IPS DF 6.9 (cell line): ENCODE measurements at regions not wholly inside any gene's neighbourhood (a gene's known extent, or its start where the extent isn't known, plus 50 kb on each side); places are given as distances from the start of the nearest gene placed in this dataset.

Experiments used
- DNase-seq: peaks from one replicate; pipeline ENCODE4 v3.0.0-alpha.2; 2013; ENCODE audit warnings: low read depth, low spot score
- H3K27ac ChIP-seq: one replicate; pipeline ENCODE4 v1.5.1; 2013; ENCODE audit warnings: low read length, control low read depth
- H3K27me3 ChIP-seq: 2 replicates; pipeline ENCODE4 v1.6.1; 2013; ENCODE audit warnings: mild to moderate bottlenecking, low read length; ENCODE audit not compliant: control insufficient read depth, insufficient read depth
- H3K36me3 ChIP-seq: 2 replicates; pipeline ENCODE4 v1.6.1; 2013; ENCODE audit warnings: low read length; ENCODE audit not compliant: control insufficient read depth, insufficient read depth
- H3K4me1 ChIP-seq: 2 replicates; pipeline ENCODE4 v1.6.1; 2013; ENCODE audit warnings: low read length; ENCODE audit not compliant: control insufficient read depth, insufficient read depth
- H3K4me3 ChIP-seq: 2 replicates; pipeline ENCODE4 v1.5.1; 2013; ENCODE audit warnings: mild to moderate bottlenecking, low read length
- H3K9me3 ChIP-seq: 2 replicates; pipeline ENCODE4 v1.6.1; 2013; ENCODE audit warnings: low read length, inconsistent platforms; ENCODE audit not compliant: control insufficient read depth, insufficient read depth
- whole genome bisulfite sequencing: extraction: QIAGEN DNeasy Blood & Tissue Kit; methylation state at CpG from one replicate; pipeline ENCODE4 v1.1.7; 2013; ENCODE audit warnings: mixed read lengths, missing lambda C conversion rate; ENCODE audit not compliant: insufficient read length, insufficient coverage; 5-methylcytosine and 5-hydroxymethylcytosine counted together

- WGBS, result 100% methylated on average over 2 of the region's 7 CpGs
- Histone ChIP-seq H3K4me3 (no peak overlapping the region), H3K9me3 (no peaks in the 10 kb centered on the region), H3K27me3 (no peaks in the 10 kb centered on the region), H3K36me3 (no peaks in the 10 kb centered on the region), H3K4me1 (no peaks in the 10 kb centered on the region), H3K27ac (no peak overlapping the region)
- DNase-seq, result no peak
Observed at GRCh38 chr17:12478311-12478710, 187.4 kb upstream of the MYOCD start.

GRCh38 chr17:12485361-12485906 is 180.3 kb upstream of the MYOCD start:
- no peak for DNase-seq
- H3K27me3 ChIP-seq, result no peaks in the 10 kb centered on the region

GRCh38 chr17:12489325-12489724 is 176.4 kb upstream of the MYOCD start:
- no peaks in the 10 kb centered on the region for H3K4me1 ChIP-seq
- no CpG with 5 or more reads among the region's 3 CpGs for WGBS

More at GRCh38 chr17:12485361-12485906, 180.3 kb upstream of the MYOCD start:
- WGBS, result no CpG with 5 or more reads among the region's 4 CpGs
- Histone ChIP-seq H3K36me3 (no peaks in the 10 kb centered on the region), H3K4me3 (no peak overlapping the region), H3K27ac (no peak overlapping the region), H3K9me3 (no peaks in the 10 kb centered on the region), H3K4me1 (no peaks in the 10 kb centered on the region)

GRCh38 chr17:12492450-12492849 is 173.2 kb upstream of the MYOCD start:
- DNase-seq, result no peak
- H3K4me3 ChIP-seq, result no peak overlapping the region
- no CpG with 5 or more reads among the region's 3 CpGs for WGBS
- no peak overlapping the region for H3K27ac ChIP-seq
- H3K9me3 ChIP-seq, result no peaks in the 10 kb centered on the region
- no peaks in the 10 kb centered on the region for H3K27me3 ChIP-seq
- no peaks in the 10 kb centered on the region for H3K4me1 ChIP-seq
- no peaks in the 10 kb centered on the region for H3K36me3 ChIP-seq

More at GRCh38 chr17:12489325-12489724, 176.4 kb upstream of the MYOCD start:
- Histone ChIP-seq H3K27ac (no peak overlapping the region), H3K36me3 (no peaks in the 10 kb centered on the region), H3K9me3 (no peaks in the 10 kb centered on the region), H3K27me3 (no peaks in the 10 kb centered on the region), H3K4me3 (no peak overlapping the region)
- no peak for DNase-seq

GRCh38 chr17:12505866-12506265 is 159.8 kb upstream of the MYOCD start:
- no peak overlapping the region for H3K27ac ChIP-seq
- H3K36me3 ChIP-seq, result no peaks in the 10 kb centered on the region
- H3K9me3 ChIP-seq, result no peaks in the 10 kb centered on the region
- H3K4me3 ChIP-seq, result no peak overlapping the region
- WGBS, result no CpG with 5 or more reads among the region's 2 CpGs
- H3K4me1 ChIP-seq, result no peaks in the 10 kb centered on the region
- no peak for DNase-seq
- no peaks in the 10 kb centered on the region for H3K27me3 ChIP-seq

GRCh38 chr17:12507026-12507595 is 158.6 kb upstream of the MYOCD start:
- H3K27ac ChIP-seq, result no peak overlapping the region
- no peaks in the 10 kb centered on the region for H3K9me3 ChIP-seq
- H3K36me3 ChIP-seq, result no peaks in the 10 kb centered on the region
- H3K4me3 ChIP-seq, result no peak overlapping the region
- 100% methylated on average over 1 of the region's 9 CpGs for WGBS
- H3K27me3 ChIP-seq, result no peaks in the 10 kb centered on the region
- no peaks in the 10 kb centered on the region for H3K4me1 ChIP-seq
- no peak for DNase-seq

- H3K27ac ChIP-seq, result no peak overlapping the region
- DNase-seq, result no peak
- WGBS, result no CpG with 5 or more reads among the region's 1 CpG
Observed at GRCh38 chr17:12509801-12510200, 155.9 kb upstream of the MYOCD start.

GRCh38 chr17:12510535-12510934 is 155.2 kb upstream of the MYOCD start:
- no peaks in the 10 kb centered on the region for H3K27me3 ChIP-seq
- no peak for DNase-seq
- H3K4me1 ChIP-seq, result no peaks in the 10 kb centered on the region
- H3K36me3 ChIP-seq, result no peaks in the 10 kb centered on the region
- no peaks in the 10 kb centered on the region for H3K9me3 ChIP-seq
- no CpG with 5 or more reads among the region's 3 CpGs for WGBS
- H3K4me3 ChIP-seq, result no peak overlapping the region
- no peak overlapping the region for H3K27ac ChIP-seq

More at GRCh38 chr17:12509801-12510200, 155.9 kb upstream of the MYOCD start:
- H3K27me3 ChIP-seq, result no peaks in the 10 kb centered on the region
- no peaks in the 10 kb centered on the region for H3K36me3 ChIP-seq
- H3K4me1 ChIP-seq, result no peaks in the 10 kb centered on the region
- H3K9me3 ChIP-seq, result no peaks in the 10 kb centered on the region
- no peak overlapping the region for H3K4me3 ChIP-seq

GRCh38 chr17:12512694-12513355 is 152.9 kb upstream of the MYOCD start:
- H3K4me3 ChIP-seq, result no peak overlapping the region
- no peak for DNase-seq
- H3K4me1 ChIP-seq, result no peaks in the 10 kb centered on the region
- no peaks in the 10 kb centered on the region for H3K9me3 ChIP-seq
- no peaks in the 10 kb centered on the region for H3K36me3 ChIP-seq
- WGBS, result no CpG with 5 or more reads among the region's 4 CpGs
- H3K27me3 ChIP-seq, result no peaks in the 10 kb centered on the region
- H3K27ac ChIP-seq, result no peak overlapping the region

- no CpG with 5 or more reads among the region's 5 CpGs for WGBS
Observed at GRCh38 chr17:12514596-12514995, 151.1 kb upstream of the MYOCD start.

More at GRCh38 chr17:12514596-12514995, 151.1 kb upstream of the MYOCD start:
- Histone ChIP-seq H3K27ac (no peak overlapping the region), H3K4me3 (no peak overlapping the region), H3K9me3 (no peaks in the 10 kb centered on the region), H3K4me1 (no peaks in the 10 kb centered on the region), H3K36me3 (no peaks in the 10 kb centered on the region), H3K27me3 (no peaks in the 10 kb centered on the region)
- DNase-seq, result no peak
